WTC11 (cell line): ENCODE measurements at regions not wholly inside any gene's neighbourhood (a gene's known extent, or its start where the extent isn't known, plus 50 kb on each side); places are given as distances from the start of the nearest gene placed in this dataset.
A peak's percentile ranks its signal among the peaks of the same experiment; 100 is the strongest.

Experiments
- ATAC-seq: fragments of 200-7000 bp; cut with Tn5 transposase; 2 replicates; pipeline ENCODE4 v1.10.0; 2021; ENCODE audit warnings: mild to moderate bottlenecking, moderate library complexity
- CTCF ChIA-PET: fragments of 300-600 bp; sonication (Branson Sonifier 250); formaldehyde crosslinking; loops from one replicate; lab custom pipeline; 2021; ENCODE audit warnings: antibody characterized with exemption; lab: Charles Lee
- POLR2A ChIA-PET: fragments of 350-600 bp; sonication (Branson Sonifier 250); formaldehyde crosslinking; loops from one replicate; lab custom pipeline; 2021; ENCODE audit warnings: antibody characterized with exemption; lab: Charles Lee
- DNase-seq: peaks from one replicate; pipeline ENCODE4 v3.0.0; 2021; ENCODE audit warnings: low spot score
- H3K27ac Mint-ChIP-seq: 2 replicates; pipeline ENCODE4 v1.8.0; 2021; ENCODE audit warnings: mixed read lengths
- H3K27me3 Mint-ChIP-seq: 2 replicates; pipeline ENCODE4 v1.8.0; 2021; ENCODE audit warnings: low read depth, mild to moderate bottlenecking, moderate library complexity, mixed read lengths
- H3K36me3 Mint-ChIP-seq: 2 replicates; pipeline ENCODE4 v1.8.0; 2021; ENCODE audit warnings: mixed read lengths
- H3K4me1 Mint-ChIP-seq: 2 replicates; pipeline ENCODE4 v1.8.0; 2022; ENCODE audit warnings: mixed read lengths
- H3K4me3 Mint-ChIP-seq: 2 replicates; pipeline ENCODE4 v1.8.0; 2021; ENCODE audit warnings: mild to moderate bottlenecking, moderate library complexity, mixed read lengths
- H3K9me3 Mint-ChIP-seq: 2 replicates; pipeline ENCODE4 v1.8.0; 2021; ENCODE audit warnings: mixed read lengths
- AR ChIP-seq: fragments of 250-450 bp; sonication (Bioruptor Pico); IDR thresholded peaks from 2 replicates; pipeline ENCODE4 v1.9.0; 2021; ENCODE audit warnings: mild to moderate bottlenecking
- ARID4B ChIP-seq: sonication (generic); formaldehyde crosslinking; IDR thresholded peaks from 2 replicates; pipeline ENCODE4 v1.8.0; 2023; ENCODE audit warnings: missing genetic modification reagents, mild to moderate bottlenecking, borderline replicate concordance
- ATF2 ChIP-seq: sonication (generic); formaldehyde crosslinking; IDR thresholded peaks from 2 replicates; pipeline ENCODE4 v1.8.1; 2022; ENCODE audit warnings: low read depth, missing genetic modification reagents, borderline replicate concordance
- ATF6 ChIP-seq: sonication (generic); formaldehyde crosslinking; IDR thresholded peaks from 2 replicates; pipeline ENCODE4 v1.8.1; 2023; ENCODE audit warnings: mild to moderate bottlenecking, missing genetic modification reagents
- CREM ChIP-seq: sonication (generic); formaldehyde crosslinking; IDR thresholded peaks from 2 replicates; pipeline ENCODE4 v1.8.1; 2022; ENCODE audit warnings: mild to moderate bottlenecking, missing genetic modification reagents, moderate library complexity
- E2F1 ChIP-seq: sonication (generic); formaldehyde crosslinking; IDR thresholded peaks from 2 replicates; pipeline ENCODE4 v1.8.0; 2022; ENCODE audit warnings: mild to moderate bottlenecking, missing genetic modification reagents
- IRF1 ChIP-seq: sonication (generic); formaldehyde crosslinking; IDR thresholded peaks from 2 replicates; pipeline ENCODE4 v1.8.0; 2023; ENCODE audit warnings: missing genetic modification reagents
- NFE2L1 ChIP-seq: sonication (generic); formaldehyde crosslinking; IDR thresholded peaks from 2 replicates; pipeline ENCODE4 v1.8.1; 2023; ENCODE audit warnings: missing genetic modification reagents
- NFYB ChIP-seq: sonication (generic); formaldehyde crosslinking; conservative IDR thresholded peaks from 2 replicates; pipeline ENCODE4 v1.8.0; 2022; ENCODE audit warnings: low read depth, missing genetic modification reagents
- PREB ChIP-seq: sonication (generic); formaldehyde crosslinking; IDR thresholded peaks from 2 replicates; pipeline ENCODE4 v1.8.1; 2022; ENCODE audit warnings: mild to moderate bottlenecking, missing genetic modification reagents, moderate library complexity, borderline replicate concordance
- RELA ChIP-seq: sonication (generic); formaldehyde crosslinking; IDR thresholded peaks from 2 replicates; pipeline ENCODE4 v1.8.1; 2022; ENCODE audit warnings: missing genetic modification reagents, mild to moderate bottlenecking, borderline replicate concordance
- ZNF232 ChIP-seq: sonication (generic); formaldehyde crosslinking; IDR thresholded peaks from 2 replicates; pipeline ENCODE4 v1.8.0; 2022; ENCODE audit warnings: mild to moderate bottlenecking, missing genetic modification reagents
- ZNF281 ChIP-seq: sonication (generic); formaldehyde crosslinking; IDR thresholded peaks from 2 replicates; pipeline ENCODE4 v1.8.0; 2023; ENCODE audit warnings: mild to moderate bottlenecking, missing genetic modification reagents
- ZNF423 ChIP-seq: fragments of 250-450 bp; sonication (Bioruptor Pico); IDR thresholded peaks from 2 replicates; pipeline ENCODE4 v2.1.2; 2022; ENCODE audit warnings: mild to moderate bottlenecking, moderate library complexity
- ZSCAN18 ChIP-seq: fragments of 250-450 bp; sonication (Bioruptor Pico); IDR thresholded peaks from 2 replicates; pipeline ENCODE4 v2.1.2; 2022; ENCODE audit warnings: mild to moderate bottlenecking, moderate library complexity

GRCh38 chr5:143870871-143871632 is 59.1 kb downstream of the HMHB1 start:
- Mint-ChIP-seq H3K9me3 (peaks cover 3% of the 10 kb centered on the region; the same call in 1 of the 2 replicates), H3K27ac (peak overlapping the region; percentile 86), H3K36me3 (no peaks in the 10 kb centered on the region), H3K27me3 (no peaks in the 10 kb centered on the region), H3K4me1 (peaks cover 58% of the 10 kb centered on the region), H3K4me3 (no peak overlapping the region)
- TF ChIP-seq ATF6 (CRISPR knock-in tag): no peak
- no peak for TF ChIP-seq ATF2 (CRISPR knock-in tag)
- TF ChIP-seq NFE2L1: no peak
- TF ChIP-seq AR: no peak
- TF ChIP-seq RELA (CRISPR knock-in tag): no peak
- no peak for TF ChIP-seq ZNF232
- no peak for TF ChIP-seq CREM (CRISPR knock-in tag)
- no peak for TF ChIP-seq ARID4B (CRISPR knock-in tag)
- TF ChIP-seq ZNF281: no peak
- DNase-seq (no peak), ATAC-seq (peak; percentile 49)
- POLR2A ChIA-PET: no interaction called here
- CTCF ChIA-PET: no interaction called here

- ATAC-seq (peak; percentile 77), DNase-seq (no peak)
- ChIA-PET POLR2A (no interaction called here), CTCF (no interaction called here)
- Mint-ChIP-seq H3K9me3 (peaks cover 3% of the 10 kb centered on the region; the same call in 1 of the 2 replicates), H3K27ac (peak overlapping the region; percentile 86), H3K36me3 (no peaks in the 10 kb centered on the region), H3K27me3 (no peaks in the 10 kb centered on the region), H3K4me3 (no peak overlapping the region; the same call in 1 of the 2 replicates), H3K4me1 (peaks cover 55% of the 10 kb centered on the region)
- no peak for TF ChIP-seq E2F1 (CRISPR knock-in tag)
- TF ChIP-seq NFYB: no peak
- no peak for TF ChIP-seq PREB (CRISPR knock-in tag)
- no peak for TF ChIP-seq ZSCAN18 (CRISPR knock-in tag)
- TF ChIP-seq ZNF423: no peak
- TF ChIP-seq IRF1 (CRISPR knock-in tag): no peak
Observed at GRCh38 chr5:143871672-143872071, 59.7 kb downstream of the HMHB1 start.
